Lower lobe of right lung (tissue), 2 donors: ENCODE measurements at regions not wholly inside any gene's neighbourhood (a gene's known extent, or its start where the extent isn't known, plus 50 kb on each side); places are given as distances from the start of the nearest gene placed in this dataset.

Experiments
- ATAC-seq, 2 donors: fragments of 200-7000 bp; cut with Tn5 transposase; one replicate each; pipeline ENCODE4 v1.9.1; 2020 to 2022; ENCODE audit warnings: mild to moderate bottlenecking in 2 of 2, moderate library complexity in 2 of 2
- DNase-seq: peaks from one replicate; pipeline ENCODE4 v3.0.0-alpha.2; 2020
- H3K27ac ChIP-seq: fragments of 200-600 bp; one replicate; pipeline ENCODE4 v1.8.0; 2022
- H3K27me3 ChIP-seq: fragments of 200-600 bp; one replicate; pipeline ENCODE4 v1.8.0; 2022; ENCODE audit warnings: low read depth
- H3K36me3 ChIP-seq: fragments of 200-600 bp; one replicate; pipeline ENCODE4 v1.8.0; 2022; ENCODE audit warnings: mild to moderate bottlenecking
- H3K4me1 ChIP-seq: fragments of 200-600 bp; one replicate; pipeline ENCODE4 v1.8.0; 2022
- H3K4me3 ChIP-seq: fragments of 200-600 bp; one replicate; pipeline ENCODE4 v1.8.0; 2022; ENCODE audit warnings: mild to moderate bottlenecking
- H3K9me3 ChIP-seq: fragments of 200-600 bp; one replicate; pipeline ENCODE4 v1.8.0; 2022
- intact Hi-C: fragments of 100-400 bp; cut with DNase I; formaldehyde crosslinking; loops from one replicate; pipeline ENCODE4 v1.11.0; 2022
- TF ChIP-seq, protein P1 (sequence below): fragments of 200-600 bp; IDR thresholded peaks from one replicate; pipeline ENCODE4 v1.8.0; 2022; ENCODE audit warnings: antibody characterized with exemption, mild to moderate bottlenecking
- donor health status: DM: no; HTN: yes; CAD: no; lungs with severe emphysema.

DNA sequence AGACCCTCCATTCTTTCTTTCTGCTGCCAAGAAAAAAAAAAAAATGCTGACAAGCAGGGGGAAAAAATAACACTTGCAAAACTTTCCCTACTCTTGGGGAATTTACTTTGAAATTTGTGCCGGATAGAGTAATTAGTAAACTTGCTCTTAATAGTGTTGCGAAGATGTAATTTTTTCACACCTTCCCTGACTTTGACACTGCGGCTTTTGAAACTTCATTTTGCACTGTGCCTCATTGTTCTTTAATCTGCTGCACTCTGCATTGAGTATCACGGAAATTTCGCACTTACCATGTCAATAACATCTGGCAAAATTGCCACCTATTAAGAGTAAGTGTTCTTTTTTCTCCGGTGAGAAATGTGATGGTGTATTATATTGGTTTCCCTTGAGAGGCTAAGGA lies 596.1 kb downstream of the VRK1 start:
- ATAC-seq (no peak), DNase-seq (no peak)
- H3K27ac ChIP-seq: no peak overlapping the region
- H3K4me3 ChIP-seq: no peak overlapping the region
- TF ChIP-seq, protein P1, sequence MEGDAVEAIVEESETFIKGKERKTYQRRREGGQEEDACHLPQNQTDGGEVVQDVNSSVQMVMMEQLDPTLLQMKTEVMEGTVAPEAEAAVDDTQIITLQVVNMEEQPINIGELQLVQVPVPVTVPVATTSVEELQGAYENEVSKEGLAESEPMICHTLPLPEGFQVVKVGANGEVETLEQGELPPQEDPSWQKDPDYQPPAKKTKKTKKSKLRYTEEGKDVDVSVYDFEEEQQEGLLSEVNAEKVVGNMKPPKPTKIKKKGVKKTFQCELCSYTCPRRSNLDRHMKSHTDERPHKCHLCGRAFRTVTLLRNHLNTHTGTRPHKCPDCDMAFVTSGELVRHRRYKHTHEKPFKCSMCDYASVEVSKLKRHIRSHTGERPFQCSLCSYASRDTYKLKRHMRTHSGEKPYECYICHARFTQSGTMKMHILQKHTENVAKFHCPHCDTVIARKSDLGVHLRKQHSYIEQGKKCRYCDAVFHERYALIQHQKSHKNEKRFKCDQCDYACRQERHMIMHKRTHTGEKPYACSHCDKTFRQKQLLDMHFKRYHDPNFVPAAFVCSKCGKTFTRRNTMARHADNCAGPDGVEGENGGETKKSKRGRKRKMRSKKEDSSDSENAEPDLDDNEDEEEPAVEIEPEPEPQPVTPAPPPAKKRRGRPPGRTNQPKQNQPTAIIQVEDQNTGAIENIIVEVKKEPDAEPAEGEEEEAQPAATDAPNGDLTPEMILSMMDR: no peak
- intact Hi-C loops: no loop called here
- no peaks in the 10 kb centered on the region for H3K4me1 ChIP-seq
- H3K36me3 ChIP-seq: no peaks in the 10 kb centered on the region
- H3K9me3 ChIP-seq: no peaks in the 10 kb centered on the region
- peaks cover 24% of the 10 kb centered on the region for H3K27me3 ChIP-seq

DNA sequence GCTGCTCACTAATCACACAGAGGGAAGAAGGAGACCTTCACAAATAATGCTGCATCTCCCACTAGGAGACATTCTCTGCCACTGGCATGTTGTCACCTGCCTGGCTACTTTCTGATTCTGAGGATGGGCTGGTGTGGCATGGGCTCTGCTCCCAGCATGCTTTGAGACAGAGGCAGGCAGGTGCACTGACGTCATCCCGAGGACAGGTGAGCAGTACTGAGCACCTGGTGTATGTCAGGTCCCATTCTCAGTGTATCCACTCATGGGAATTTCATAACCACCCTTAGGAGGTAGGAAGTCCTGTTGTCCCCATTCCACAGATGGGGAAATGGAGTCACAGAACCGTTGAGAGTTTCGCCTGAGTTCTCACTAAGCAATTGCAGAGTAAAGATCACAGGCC lies 597.9 kb downstream of the VRK1 start:
- peaks cover 24% of the 10 kb centered on the region for H3K27me3 ChIP-seq
- no peaks in the 10 kb centered on the region for H3K36me3 ChIP-seq
- ATAC-seq: no peak
- intact Hi-C loops: no loop called here
- no peaks in the 10 kb centered on the region for H3K9me3 ChIP-seq
- no peaks in the 10 kb centered on the region for H3K4me1 ChIP-seq
- H3K4me3 ChIP-seq: no peak overlapping the region
- no peak for DNase-seq
- TF ChIP-seq, protein P1: no peak
- H3K27ac ChIP-seq: no peak overlapping the region

DNA sequence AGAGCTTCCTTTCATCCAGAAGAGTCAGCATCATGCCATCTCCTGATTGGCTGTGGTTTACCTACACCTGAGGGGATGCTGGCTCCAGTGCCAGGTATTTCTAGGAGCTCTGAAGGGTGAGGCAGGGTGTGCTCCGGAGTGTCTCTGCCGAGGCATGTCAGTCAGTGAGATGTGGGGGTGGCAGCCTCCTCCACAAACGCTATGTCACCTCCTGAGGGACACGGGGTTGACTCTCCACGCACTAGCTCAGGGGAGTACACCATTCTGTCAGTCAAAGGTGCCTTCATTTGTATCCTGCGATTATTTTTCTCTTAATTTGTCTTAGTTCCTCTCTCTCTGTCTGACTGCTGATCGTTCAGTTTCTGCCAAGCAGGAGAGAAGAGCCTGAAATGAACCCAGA lies 604.5 kb downstream of the VRK1 start:
- ATAC-seq: no peak
- no peak for DNase-seq

DNA sequence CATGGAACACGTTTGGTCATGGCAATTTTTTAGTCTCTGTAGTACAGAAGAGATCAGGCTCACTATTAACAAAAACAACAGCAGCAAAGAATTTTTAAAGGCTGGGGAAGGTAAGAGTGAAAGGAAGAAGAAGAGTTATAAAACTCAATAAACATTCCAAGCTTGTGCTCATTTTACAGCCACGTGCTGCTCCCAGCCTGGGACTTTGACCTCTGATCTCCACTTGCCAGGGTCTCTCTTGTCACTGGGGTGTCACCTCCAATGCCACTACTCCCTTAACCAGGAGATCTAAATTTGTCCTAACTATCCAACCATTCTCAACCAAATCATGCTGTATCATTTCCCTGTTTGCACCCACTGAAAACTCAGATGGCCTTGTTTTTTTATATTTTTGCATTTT lies 605.1 kb downstream of the VRK1 start:
- no peak overlapping the region for H3K27ac ChIP-seq
- peaks cover 12% of the 10 kb centered on the region for H3K27me3 ChIP-seq
- no peaks in the 10 kb centered on the region for H3K4me1 ChIP-seq

More for the DNA sequence above, 604.5 kb downstream of the VRK1 start:
- H3K4me1 ChIP-seq: no peaks in the 10 kb centered on the region
- no peaks in the 10 kb centered on the region for H3K36me3 ChIP-seq
- H3K27me3 ChIP-seq: peaks cover 12% of the 10 kb centered on the region
- no peak overlapping the region for H3K27ac ChIP-seq
- H3K9me3 ChIP-seq: no peaks in the 10 kb centered on the region
- no peak overlapping the region for H3K4me3 ChIP-seq
- TF ChIP-seq, protein P1: no peak
- intact Hi-C loops: no loop called here

DNA sequence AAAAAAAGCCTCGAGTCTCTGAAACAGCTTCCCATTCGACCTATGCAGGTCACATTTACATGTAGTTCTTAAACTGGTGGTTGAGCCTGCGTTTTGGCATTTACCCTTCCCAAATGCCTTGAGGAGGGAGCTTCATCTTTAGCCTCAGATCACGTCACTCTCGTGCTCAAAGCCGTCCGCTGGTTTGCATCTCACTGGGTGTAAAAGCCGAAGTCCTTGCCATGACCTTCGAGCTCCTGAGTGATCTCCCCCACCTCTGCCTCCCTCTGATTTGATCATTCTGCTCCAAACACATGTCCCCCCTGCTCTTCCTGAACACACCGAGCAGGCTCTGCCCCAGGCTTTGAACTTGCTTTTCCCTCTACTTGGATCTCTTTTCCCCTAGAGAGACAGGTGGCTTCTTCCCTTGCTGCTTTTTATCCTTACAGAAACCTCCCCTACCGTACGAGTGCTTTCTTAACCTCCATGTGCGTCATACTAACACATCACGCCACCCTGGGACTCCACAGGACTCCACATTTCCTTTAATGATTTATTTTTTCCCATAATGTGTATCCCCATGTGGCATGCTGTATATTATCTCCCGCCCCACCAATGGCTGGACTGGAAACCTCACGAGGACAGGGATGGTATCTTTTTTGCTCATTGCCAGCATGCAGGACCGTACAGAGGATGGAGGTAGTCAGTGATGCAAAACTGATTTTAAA lies 610.7 kb downstream of the VRK1 start:
- no peaks in the 10 kb centered on the region for H3K36me3 ChIP-seq
- TF ChIP-seq, protein P1: no peak
- DNase-seq (no peak), ATAC-seq (no peak)
- no peaks in the 10 kb centered on the region for H3K9me3 ChIP-seq
- H3K4me3 ChIP-seq: no peak overlapping the region
- peaks cover 2% of the 10 kb centered on the region for H3K4me1 ChIP-seq
- H3K27ac ChIP-seq: no peak overlapping the region
- intact Hi-C loops: no loop called here
- peaks cover 46% of the 10 kb centered on the region for H3K27me3 ChIP-seq

More for the DNA sequence above, 605.1 kb downstream of the VRK1 start:
- TF ChIP-seq, protein P1: no peak
- Histone ChIP-seq H3K36me3 (no peaks in the 10 kb centered on the region), H3K9me3 (no peaks in the 10 kb centered on the region), H3K4me3 (no peak overlapping the region)
- DNase-seq: no peak
- ATAC-seq: no peak
- intact Hi-C loops: no loop called here
